Body of pancreas (tissue), 4 donors: ENCODE measurements at regions not wholly inside any gene's neighbourhood (a gene's known extent, or its start where the extent isn't known, plus 50 kb on each side); places are given as distances from the start of the nearest gene placed in this dataset.

Experiments used
- ATAC-seq: fragments of 150-250 bp; one replicate; pipeline ENCODE4 v1.9.1; 2016
- DNase-seq, 4 donors: peaks; one replicate each; pipeline ENCODE4 v3.0.0-alpha.2; 2019
- H3K27ac ChIP-seq, 4 donors: fragments of 200-600 bp; sonication (generic); 1 replicate in 3 of 4; 2 replicates in 1 of 4; pipeline versions ENCODE4 v1.5.1 to v1.6.1; 2016 to 2019; ENCODE audit warnings: mild to moderate bottlenecking in 1 of 4, mixed read lengths in 1 of 4, moderate library complexity in 1 of 4
- H3K27me3 ChIP-seq, 2 donors: fragments of 200-600 bp; sonication (generic); one replicate each; pipeline ENCODE4 v1.6.0; 2016; ENCODE audit warnings: mild to moderate bottlenecking in 1 of 2
- H3K36me3 ChIP-seq, 2 donors: fragments of 200-600 bp; sonication (generic); replicated peaks in 1 of 2; 2 replicates each; pipeline ENCODE4 v1.5.1; 2016; ENCODE audit warnings: low read depth in 2 of 2; ENCODE audit not compliant: insufficient read depth in 1 of 2
- H3K4me1 ChIP-seq: fragments of 200-600 bp; sonication (generic); one replicate; pipeline ENCODE4 v1.6.0; 2016
- H3K4me3 ChIP-seq, 2 donors: fragments of 200-600 bp; sonication (generic); 1 replicate in 1 of 2; 2 replicates in 1 of 2; pipeline ENCODE4 v1.5.1; 2016 to 2019
- H3K9me3 ChIP-seq, 3 donors: fragments of 200-600 bp; sonication (generic); 1 replicate in 2 of 3; 2 replicates in 1 of 3; pipeline ENCODE4 v1.5.1; 2016
- POLR2A ChIP-seq, 3 donors: fragments of 450-650 bp; IDR thresholded peaks; one replicate each; pipeline ENCODE4 v1.6.1; 2016; ENCODE audit warnings: antibody characterized with exemption in 3 of 3, mild to moderate bottlenecking in 2 of 3
- WGBS, 2 donors: methylation state at CpG; one replicate each; pipeline ENCODE4 v1.1.5; 2017; 5-methylcytosine and 5-hydroxymethylcytosine counted together
- intact Hi-C: fragments of 100-400 bp; cut with DNase I; formaldehyde crosslinking; loops from one replicate; pipeline ENCODE4 v1.15.1; 2023
- TF ChIP-seq, protein P1 (sequence below), 7 experiments: fragments of 450-650 bp in 4 of 7; fragments of 200-600 bp in 3 of 7; sonication (generic) in 3 of 7; IDR thresholded peaks; one replicate each; pipeline ENCODE4 v1.5.1; 2016 to 2019; ENCODE audit warnings: antibody characterized with exemption in 7 of 7

DNA sequence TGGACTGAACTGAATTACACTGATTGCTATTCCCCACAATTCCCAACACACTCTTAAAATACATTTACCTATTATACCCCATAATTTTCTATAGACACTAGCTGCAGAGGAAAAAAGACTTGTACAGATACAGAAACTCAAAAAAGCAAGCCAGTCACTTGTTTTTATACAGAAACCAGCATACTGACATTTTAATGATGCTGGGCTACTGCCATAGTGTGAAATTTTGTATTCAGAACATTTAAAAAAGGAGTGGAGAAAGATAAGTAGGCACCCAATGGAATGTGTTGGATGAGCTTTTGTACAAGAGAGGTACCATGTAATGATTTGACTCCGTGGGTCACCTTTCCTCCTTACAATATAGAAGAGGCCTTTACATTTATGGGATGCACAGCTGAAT, 740.1 kb downstream of the PLCL1 start:
- Histone ChIP-seq H3K27ac (no peak overlapping the region), H3K36me3 (no peaks in the 10 kb centered on the region), H3K9me3 (no peaks in the 10 kb centered on the region), H3K4me1 (no peaks in the 10 kb centered on the region), H3K4me3 (no peak overlapping the region), H3K27me3 (no peaks in the 10 kb centered on the region)
- intact Hi-C loops = no loop called here
- no peak for ATAC-seq
- 43 to 48% methylated on average over 1 of the region's 1 CpG for WGBS, 2 donors
- no peak for DNase-seq
- TF ChIP-seq, protein P1, sequence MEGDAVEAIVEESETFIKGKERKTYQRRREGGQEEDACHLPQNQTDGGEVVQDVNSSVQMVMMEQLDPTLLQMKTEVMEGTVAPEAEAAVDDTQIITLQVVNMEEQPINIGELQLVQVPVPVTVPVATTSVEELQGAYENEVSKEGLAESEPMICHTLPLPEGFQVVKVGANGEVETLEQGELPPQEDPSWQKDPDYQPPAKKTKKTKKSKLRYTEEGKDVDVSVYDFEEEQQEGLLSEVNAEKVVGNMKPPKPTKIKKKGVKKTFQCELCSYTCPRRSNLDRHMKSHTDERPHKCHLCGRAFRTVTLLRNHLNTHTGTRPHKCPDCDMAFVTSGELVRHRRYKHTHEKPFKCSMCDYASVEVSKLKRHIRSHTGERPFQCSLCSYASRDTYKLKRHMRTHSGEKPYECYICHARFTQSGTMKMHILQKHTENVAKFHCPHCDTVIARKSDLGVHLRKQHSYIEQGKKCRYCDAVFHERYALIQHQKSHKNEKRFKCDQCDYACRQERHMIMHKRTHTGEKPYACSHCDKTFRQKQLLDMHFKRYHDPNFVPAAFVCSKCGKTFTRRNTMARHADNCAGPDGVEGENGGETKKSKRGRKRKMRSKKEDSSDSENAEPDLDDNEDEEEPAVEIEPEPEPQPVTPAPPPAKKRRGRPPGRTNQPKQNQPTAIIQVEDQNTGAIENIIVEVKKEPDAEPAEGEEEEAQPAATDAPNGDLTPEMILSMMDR (IDR thresholded peaks at IDR 0.05) = no peak
- no peak for TF ChIP-seq POLR2A (IDR thresholded peaks at IDR 0.05)

DNA sequence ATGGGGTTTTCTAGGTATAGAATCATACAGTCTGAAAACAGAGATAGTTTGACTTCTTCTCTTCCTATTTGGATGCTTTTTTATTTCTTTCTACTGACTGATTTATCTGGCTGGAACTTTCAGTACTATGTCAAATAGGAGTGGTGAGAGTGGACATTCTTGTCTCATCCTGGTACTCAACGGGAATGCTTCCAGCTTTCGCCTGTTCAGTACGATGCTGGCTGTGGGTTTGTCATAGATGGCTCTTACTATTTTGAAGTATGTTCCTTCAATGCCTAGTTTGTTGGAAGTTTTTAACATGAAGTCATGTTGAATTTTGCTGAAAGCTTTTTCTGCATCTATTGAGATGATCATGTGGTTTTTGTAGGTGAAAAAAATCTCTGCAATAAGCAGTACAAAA, 730.4 kb downstream of the PLCL1 start:
- Histone ChIP-seq H3K9me3 (no peaks in the 10 kb centered on the region), H3K4me1 (no peaks in the 10 kb centered on the region), H3K27me3 (no peaks in the 10 kb centered on the region), H3K27ac (no peak overlapping the region), H3K4me3 (no peak overlapping the region), H3K36me3 (no peaks in the 10 kb centered on the region)
- 62 to 67% methylated on average over 3 of the region's 3 CpGs for WGBS, 2 donors
- intact Hi-C loops = no loop called here
- DNase-seq = no peak
- no peak for TF ChIP-seq POLR2A (IDR thresholded peaks at IDR 0.05)
- TF ChIP-seq, protein P1 (IDR thresholded peaks at IDR 0.05) = no peak
- no peak for ATAC-seq

DNA sequence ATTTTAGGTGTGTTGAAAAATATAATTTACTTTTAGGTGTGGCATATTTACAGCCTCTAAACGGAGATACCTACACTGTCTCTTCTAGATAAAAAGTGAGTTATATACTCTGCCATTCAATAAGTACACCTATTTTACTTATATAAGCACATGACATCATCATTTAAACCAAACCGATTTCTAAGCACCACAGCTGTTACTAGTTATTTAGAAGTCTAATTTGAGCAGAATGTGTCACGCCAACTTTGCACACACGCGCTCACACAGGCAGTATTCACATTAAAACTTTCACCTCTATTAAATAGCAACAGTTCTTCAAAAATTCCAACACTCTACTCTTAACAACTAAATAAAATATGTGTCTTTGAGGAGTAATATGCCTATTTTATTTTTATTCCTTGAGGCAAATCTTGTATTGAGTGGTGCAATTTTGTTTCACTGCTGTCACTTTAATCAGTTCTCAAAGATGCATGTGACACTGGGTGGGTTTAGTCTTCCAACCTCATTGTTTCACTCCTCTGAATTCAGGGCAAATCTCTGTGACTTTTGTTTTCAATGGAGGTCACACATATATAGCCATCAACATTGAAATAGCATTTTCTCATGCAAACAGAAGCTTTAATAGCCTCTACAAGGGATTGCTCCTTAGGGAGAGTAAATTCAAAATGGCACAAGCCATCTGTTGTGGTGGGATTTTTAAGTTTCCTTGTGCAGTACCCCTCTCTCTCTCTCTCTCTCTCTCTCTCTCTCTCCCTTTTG, 721.0 kb downstream of the PLCL1 start:
- Histone ChIP-seq H3K4me3 (no peak overlapping the region), H3K4me1 (no peaks in the 10 kb centered on the region), H3K9me3 (no peaks in the 10 kb centered on the region), H3K27me3 (no peaks in the 10 kb centered on the region), H3K36me3 (no peaks in the 10 kb centered on the region), H3K27ac (no peak overlapping the region)
- DNase-seq (no peak), ATAC-seq (no peak)
- no peak for TF ChIP-seq POLR2A (IDR thresholded peaks at IDR 0.05)
- TF ChIP-seq, protein P1 (IDR thresholded peaks at IDR 0.05) = no peak
- intact Hi-C loops = no loop called here
- 62 to 67% methylated on average over 5 of the region's 5 CpGs for WGBS, 2 donors

DNA sequence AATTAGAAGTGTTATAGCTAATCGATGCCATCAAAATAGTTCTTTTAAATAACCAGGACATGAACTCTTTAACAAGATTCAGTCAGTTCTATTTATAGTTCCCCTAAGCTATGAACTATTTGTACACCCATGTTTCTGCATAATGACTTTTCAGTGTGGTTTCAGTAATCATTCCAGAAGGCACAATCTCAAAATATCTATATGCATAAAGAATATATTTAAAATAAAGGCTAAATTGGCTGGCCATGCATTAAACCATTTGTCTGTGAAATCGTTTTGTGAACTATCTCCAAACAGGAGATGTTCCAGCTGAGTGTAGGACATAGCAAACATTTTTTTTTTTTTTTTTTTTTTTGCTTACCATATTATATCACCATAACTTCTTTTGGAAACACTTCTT, 719.3 kb downstream of the PLCL1 start:
- 32 to 35% methylated on average over 2 of the region's 2 CpGs for WGBS, 2 donors
- H3K27ac ChIP-seq = no peak overlapping the region
- intact Hi-C loops = no loop called here
- TF ChIP-seq POLR2A (IDR thresholded peaks at IDR 0.05) = no peak
- TF ChIP-seq, protein P1 (IDR thresholded peaks at IDR 0.05) = no peak
- ATAC-seq (no peak), DNase-seq (no peak)
- no peaks in the 10 kb centered on the region for H3K4me1 ChIP-seq
- H3K4me3 ChIP-seq = no peak overlapping the region
- no peaks in the 10 kb centered on the region for H3K27me3 ChIP-seq
- no peaks in the 10 kb centered on the region for H3K9me3 ChIP-seq
- H3K36me3 ChIP-seq = no peaks in the 10 kb centered on the region

DNA sequence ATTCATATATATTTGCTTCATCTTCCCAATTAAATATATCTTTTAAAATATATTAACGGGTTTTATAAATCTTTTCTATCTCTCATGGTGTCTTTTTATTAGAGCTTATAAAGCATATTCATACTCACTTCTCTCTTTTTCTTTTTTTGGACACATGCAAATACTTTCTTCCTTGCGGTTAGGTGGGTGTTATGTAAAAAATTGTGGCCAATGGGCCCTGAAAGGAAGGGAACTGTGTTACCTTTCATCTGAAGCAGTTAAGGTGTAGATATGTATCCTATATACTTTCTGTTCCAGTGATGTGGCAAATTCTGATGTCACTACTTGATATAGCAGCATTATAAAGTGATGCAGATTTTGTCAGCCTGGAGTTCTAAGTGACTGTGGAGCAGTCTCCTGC, 714.5 kb downstream of the PLCL1 start:
- no peaks in the 10 kb centered on the region for H3K36me3 ChIP-seq
- TF ChIP-seq, protein P1 (IDR thresholded peaks at IDR 0.05) = no peak
- TF ChIP-seq POLR2A (IDR thresholded peaks at IDR 0.05) = no peak
- no peaks in the 10 kb centered on the region for H3K4me1 ChIP-seq
- DNase-seq (no peak), ATAC-seq (no peak)
- no peaks in the 10 kb centered on the region for H3K27me3 ChIP-seq
- no peaks in the 10 kb centered on the region for H3K9me3 ChIP-seq
- no peak overlapping the region for H3K4me3 ChIP-seq
- H3K27ac ChIP-seq = no peak overlapping the region
- WGBS, 2 donors = 69 to 88% methylated on average over 2 of the region's 2 CpGs
- intact Hi-C loops = no loop called here
